Breast epithelium (tissue), 3 donors: ENCODE measurements at regions not wholly inside any gene's neighbourhood (a gene's known extent, or its start where the extent isn't known, plus 50 kb on each side); places are given as distances from the start of the nearest gene placed in this dataset.

Source experiments
- CTCF ChIP-seq, 3 donors: fragments of 450-650 bp; IDR thresholded peaks; one replicate each; pipeline ENCODE4 v1.5.1; 2016 to 2017; ENCODE audit warnings: antibody characterized with exemption in 3 of 3, mild to moderate bottlenecking in 3 of 3, moderate library complexity in 3 of 3
- POLR2AphosphoS5 ChIP-seq, 3 donors: sonication (generic); formaldehyde crosslinking; IDR thresholded peaks; one replicate each; pipeline ENCODE4 v1.6.1; 2017; ENCODE audit warnings: antibody characterized with exemption in 3 of 3

- no peak for TF ChIP-seq CTCF (IDR thresholded peaks at IDR 0.05)
- TF ChIP-seq POLR2AphosphoS5 (IDR thresholded peaks at IDR 0.05) = no peak
These were observed 271.0 kb upstream of the ZPLD1 start for GRCh38 chr3:102163818-102164154.
